SK-N-SH treated with all-trans-retinoic acid at 6 μM for 48 hours (cell line): ENCODE measurements at regions not wholly inside any gene's neighbourhood (a gene's known extent, or its start where the extent isn't known, plus 50 kb on each side); places are given as distances from the start of the nearest gene placed in this dataset.
A peak's percentile ranks its signal among the peaks of the same experiment; 100 is the strongest.

Experiments
- ATAC-seq: fragments of 200-7000 bp; cut with Tn5 transposase; 3 replicates; pipeline ENCODE4 v1.9.1; 2020; ENCODE audit warnings: mild to moderate bottlenecking, moderate library complexity
- ARNTL ChIP-seq: fragments of 450-650 bp; formaldehyde crosslinking; IDR thresholded peaks from 2 replicates; pipeline ENCODE4 v1.5.0; 2020; ENCODE audit warnings: low read depth, mild to moderate bottlenecking, moderate library complexity, borderline replicate concordance
- BACH2 ChIP-seq: fragments of 250-450 bp; sonication (Bioruptor Pico); IDR thresholded peaks from 2 replicates; pipeline ENCODE4 v1.9.0; 2021; ENCODE audit warnings: mild to moderate bottlenecking, borderline replicate concordance
- CSDC2 ChIP-seq: fragments of 250-450 bp; sonication (Bioruptor Pico); IDR thresholded peaks from 2 replicates; pipeline ENCODE4 v1.5.0; 2020; ENCODE audit warnings: mild to moderate bottlenecking, moderate library complexity
- ESRRG ChIP-seq: fragments of 250-450 bp; sonication (Bioruptor Pico); IDR thresholded peaks from 2 replicates; pipeline ENCODE4 v1.6.1; 2021; ENCODE audit warnings: mild to moderate bottlenecking
- GLIS3 ChIP-seq: fragments of 250-450 bp; sonication (Bioruptor Pico); IDR thresholded peaks from 2 replicates; pipeline ENCODE4 v1.5.0; 2020; ENCODE audit warnings: mild to moderate bottlenecking, moderate library complexity
- ISL1 ChIP-seq: fragments of 250-450 bp; sonication (Bioruptor Pico); IDR thresholded peaks from 2 replicates; pipeline ENCODE4 v2.1.2; 2022; ENCODE audit warnings: mild to moderate bottlenecking, moderate library complexity
- OSR1 ChIP-seq: fragments of 250-450 bp; sonication (Bioruptor Pico); IDR thresholded peaks from 2 replicates; pipeline ENCODE4 v1.8.0; 2022; ENCODE audit warnings: moderate library complexity, mild to moderate bottlenecking, inconsistent platforms
- PPARA ChIP-seq: fragments of 250-450 bp; sonication (Bioruptor Pico); IDR thresholded peaks from 2 replicates; pipeline ENCODE4 v1.5.0; 2020; ENCODE audit warnings: mild to moderate bottlenecking, borderline replicate concordance
- RARB ChIP-seq: fragments of 250-450 bp; sonication (Bioruptor Pico); IDR thresholded peaks from 2 replicates; pipeline ENCODE4 v1.8.0; 2021; ENCODE audit warnings: mild to moderate bottlenecking, moderate library complexity
- SNAI2 ChIP-seq: fragments of 250-450 bp; sonication (Bioruptor Pico); IDR thresholded peaks from 2 replicates; pipeline ENCODE4 v1.5.0; 2020; ENCODE audit warnings: mild to moderate bottlenecking, moderate library complexity
- TOX ChIP-seq: fragments of 250-450 bp; sonication (Bioruptor Pico); IDR thresholded peaks from 2 replicates; pipeline ENCODE4 v1.8.0; 2021; ENCODE audit warnings: mild to moderate bottlenecking, moderate library complexity, borderline replicate concordance
- ZC3H10 ChIP-seq: fragments of 250-450 bp; sonication (Bioruptor Pico); IDR thresholded peaks from 2 replicates; pipeline ENCODE4 v1.5.1; 2021; ENCODE audit warnings: mild to moderate bottlenecking, moderate library complexity
- ZFP3 ChIP-seq: fragments of 250-450 bp; sonication (Bioruptor Pico); IDR thresholded peaks from 2 replicates; pipeline ENCODE4 v1.5.0; 2020; ENCODE audit warnings: mild to moderate bottlenecking, moderate library complexity
- ZFP30 ChIP-seq: fragments of 450-650 bp; formaldehyde crosslinking; IDR thresholded peaks from 2 replicates; pipeline ENCODE4 v1.5.0; 2022; ENCODE audit warnings: mild to moderate bottlenecking, moderate library complexity
- ZNF565 ChIP-seq: fragments of 450-650 bp; formaldehyde crosslinking; conservative IDR thresholded peaks from 2 replicates; pipeline ENCODE4 v1.5.0; 2020; ENCODE audit warnings: low read depth, mild to moderate bottlenecking, moderate library complexity
- ZNF70 ChIP-seq: fragments of 450-650 bp; formaldehyde crosslinking; IDR thresholded peaks from 2 replicates; pipeline ENCODE4 v1.5.0; 2020; ENCODE audit warnings: mild to moderate bottlenecking, moderate library complexity
- ZNF8 ChIP-seq: fragments of 450-650 bp; formaldehyde crosslinking; IDR thresholded peaks from 2 replicates; pipeline ENCODE4 v1.5.0; 2020; ENCODE audit warnings: mild to moderate bottlenecking, moderate library complexity
- TF ChIP-seq, protein P1 (sequence below): fragments of 250-450 bp; sonication (Bioruptor Pico); IDR thresholded peaks from 2 replicates; pipeline ENCODE4 v1.5.0; 2020; ENCODE audit warnings: mild to moderate bottlenecking, moderate library complexity
- TF ChIP-seq, protein P2 (sequence below): fragments of 250-450 bp; sonication (Bioruptor Pico); IDR thresholded peaks from 2 replicates; pipeline ENCODE4 v1.8.0; 2020; ENCODE audit warnings: mild to moderate bottlenecking, moderate library complexity, borderline replicate concordance
- TF ChIP-seq, protein P3 (sequence below): fragments of 250-450 bp; sonication (Bioruptor Pico); IDR thresholded peaks from 2 replicates; pipeline ENCODE4 v1.8.0; 2021; ENCODE audit warnings: low read depth, mild to moderate bottlenecking, moderate library complexity, borderline replicate concordance
- TF ChIP-seq, protein P4 (sequence below): fragments of 250-450 bp; sonication (Bioruptor Pico); IDR thresholded peaks from 2 replicates; pipeline ENCODE4 v1.5.1; 2020; ENCODE audit warnings: low read depth, mild to moderate bottlenecking, moderate library complexity

DNA sequence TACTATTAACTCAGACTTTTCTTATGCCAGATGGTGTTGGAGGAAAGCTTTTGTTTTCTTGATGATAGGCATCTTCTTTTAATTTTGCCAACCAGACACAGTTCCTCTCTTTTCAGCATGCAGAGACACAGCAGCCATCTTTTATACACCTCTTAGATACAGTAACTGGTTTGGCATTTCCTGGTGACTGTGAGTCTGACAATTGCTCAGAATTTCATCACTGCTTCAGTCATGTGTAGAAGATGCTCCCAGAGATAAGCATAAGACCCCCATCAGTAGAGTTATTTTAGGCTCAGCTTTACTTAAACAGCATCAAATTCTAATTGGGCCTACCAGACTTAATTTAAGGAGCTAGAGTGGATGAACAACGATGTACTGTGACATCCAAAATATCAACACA, 779.0 kb downstream of the SQOR start:
- no peak for TF ChIP-seq ARNTL
- TF ChIP-seq, protein P1, sequence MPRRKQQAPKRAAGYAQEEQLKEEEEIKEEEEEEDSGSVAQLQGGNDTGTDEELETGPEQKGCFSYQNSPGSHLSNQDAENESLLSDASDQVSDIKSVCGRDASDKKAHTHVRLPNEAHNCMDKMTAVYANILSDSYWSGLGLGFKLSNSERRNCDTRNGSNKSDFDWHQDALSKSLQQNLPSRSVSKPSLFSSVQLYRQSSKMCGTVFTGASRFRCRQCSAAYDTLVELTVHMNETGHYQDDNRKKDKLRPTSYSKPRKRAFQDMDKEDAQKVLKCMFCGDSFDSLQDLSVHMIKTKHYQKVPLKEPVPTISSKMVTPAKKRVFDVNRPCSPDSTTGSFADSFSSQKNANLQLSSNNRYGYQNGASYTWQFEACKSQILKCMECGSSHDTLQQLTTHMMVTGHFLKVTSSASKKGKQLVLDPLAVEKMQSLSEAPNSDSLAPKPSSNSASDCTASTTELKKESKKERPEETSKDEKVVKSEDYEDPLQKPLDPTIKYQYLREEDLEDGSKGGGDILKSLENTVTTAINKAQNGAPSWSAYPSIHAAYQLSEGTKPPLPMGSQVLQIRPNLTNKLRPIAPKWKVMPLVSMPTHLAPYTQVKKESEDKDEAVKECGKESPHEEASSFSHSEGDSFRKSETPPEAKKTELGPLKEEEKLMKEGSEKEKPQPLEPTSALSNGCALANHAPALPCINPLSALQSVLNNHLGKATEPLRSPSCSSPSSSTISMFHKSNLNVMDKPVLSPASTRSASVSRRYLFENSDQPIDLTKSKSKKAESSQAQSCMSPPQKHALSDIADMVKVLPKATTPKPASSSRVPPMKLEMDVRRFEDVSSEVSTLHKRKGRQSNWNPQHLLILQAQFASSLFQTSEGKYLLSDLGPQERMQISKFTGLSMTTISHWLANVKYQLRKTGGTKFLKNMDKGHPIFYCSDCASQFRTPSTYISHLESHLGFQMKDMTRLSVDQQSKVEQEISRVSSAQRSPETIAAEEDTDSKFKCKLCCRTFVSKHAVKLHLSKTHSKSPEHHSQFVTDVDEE: no peak
- TF ChIP-seq ZFP3 (CRISPR knock-in tag): no peak
- no peak for TF ChIP-seq TOX (CRISPR knock-in tag)
- no peak for TF ChIP-seq RARB
- TF ChIP-seq ZNF70 (CRISPR knock-in tag): no peak
- no peak for TF ChIP-seq CSDC2 (CRISPR knock-in tag)
- TF ChIP-seq, protein P2, sequence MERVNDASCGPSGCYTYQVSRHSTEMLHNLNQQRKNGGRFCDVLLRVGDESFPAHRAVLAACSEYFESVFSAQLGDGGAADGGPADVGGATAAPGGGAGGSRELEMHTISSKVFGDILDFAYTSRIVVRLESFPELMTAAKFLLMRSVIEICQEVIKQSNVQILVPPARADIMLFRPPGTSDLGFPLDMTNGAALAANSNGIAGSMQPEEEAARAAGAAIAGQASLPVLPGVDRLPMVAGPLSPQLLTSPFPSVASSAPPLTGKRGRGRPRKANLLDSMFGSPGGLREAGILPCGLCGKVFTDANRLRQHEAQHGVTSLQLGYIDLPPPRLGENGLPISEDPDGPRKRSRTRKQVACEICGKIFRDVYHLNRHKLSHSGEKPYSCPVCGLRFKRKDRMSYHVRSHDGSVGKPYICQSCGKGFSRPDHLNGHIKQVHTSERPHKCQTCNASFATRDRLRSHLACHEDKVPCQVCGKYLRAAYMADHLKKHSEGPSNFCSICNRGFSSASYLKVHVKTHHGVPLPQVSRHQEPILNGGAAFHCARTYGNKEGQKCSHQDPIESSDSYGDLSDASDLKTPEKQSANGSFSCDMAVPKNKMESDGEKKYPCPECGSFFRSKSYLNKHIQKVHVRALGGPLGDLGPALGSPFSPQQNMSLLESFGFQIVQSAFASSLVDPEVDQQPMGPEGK: no peak
- no peak for TF ChIP-seq BACH2 (CRISPR knock-in tag)
- TF ChIP-seq ZC3H10 (CRISPR knock-in tag): no peak
- TF ChIP-seq GLIS3 (CRISPR knock-in tag): no peak
- TF ChIP-seq ZNF8 (CRISPR knock-in tag): no peak
- no peak for TF ChIP-seq PPARA (CRISPR knock-in tag)
- TF ChIP-seq, all 23 proteins: peak for 0
- ATAC-seq: no peak

DNA sequence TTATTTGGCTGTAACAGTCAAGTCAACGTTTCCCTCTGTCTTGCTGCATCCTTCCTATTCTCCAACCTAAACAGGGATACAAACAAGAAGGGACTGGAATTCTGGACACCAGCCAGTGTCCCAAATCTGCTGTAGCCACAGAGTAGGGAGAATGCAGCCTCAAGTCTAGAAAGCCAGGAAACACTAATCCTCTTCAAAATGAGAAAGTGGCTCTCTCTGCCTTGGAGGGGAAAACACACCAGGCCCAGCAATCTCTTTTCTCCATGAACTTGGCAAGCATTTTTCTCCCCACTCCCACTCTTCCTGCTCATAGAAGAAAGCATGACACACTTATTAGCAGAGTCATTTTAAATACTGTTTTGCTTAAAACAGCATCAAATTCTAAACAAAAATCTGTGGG, 781.7 kb downstream of the SQOR start:
- TF ChIP-seq, protein P3, sequence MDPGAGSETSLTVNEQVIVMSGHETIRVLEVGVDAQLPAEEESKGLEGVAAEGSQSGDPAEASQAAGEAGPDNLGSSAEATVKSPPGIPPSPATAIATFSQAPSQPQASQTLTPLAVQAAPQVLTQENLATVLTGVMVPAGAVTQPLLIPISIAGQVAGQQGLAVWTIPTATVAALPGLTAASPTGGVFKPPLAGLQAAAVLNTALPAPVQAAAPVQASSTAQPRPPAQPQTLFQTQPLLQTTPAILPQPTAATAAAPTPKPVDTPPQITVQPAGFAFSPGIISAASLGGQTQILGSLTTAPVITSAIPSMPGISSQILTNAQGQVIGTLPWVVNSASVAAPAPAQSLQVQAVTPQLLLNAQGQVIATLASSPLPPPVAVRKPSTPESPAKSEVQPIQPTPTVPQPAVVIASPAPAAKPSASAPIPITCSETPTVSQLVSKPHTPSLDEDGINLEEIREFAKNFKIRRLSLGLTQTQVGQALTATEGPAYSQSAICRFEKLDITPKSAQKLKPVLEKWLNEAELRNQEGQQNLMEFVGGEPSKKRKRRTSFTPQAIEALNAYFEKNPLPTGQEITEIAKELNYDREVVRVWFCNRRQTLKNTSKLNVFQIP (CRISPR knock-in tag): no peak
- no peak for TF ChIP-seq RARB
- ATAC-seq: no peak

DNA sequence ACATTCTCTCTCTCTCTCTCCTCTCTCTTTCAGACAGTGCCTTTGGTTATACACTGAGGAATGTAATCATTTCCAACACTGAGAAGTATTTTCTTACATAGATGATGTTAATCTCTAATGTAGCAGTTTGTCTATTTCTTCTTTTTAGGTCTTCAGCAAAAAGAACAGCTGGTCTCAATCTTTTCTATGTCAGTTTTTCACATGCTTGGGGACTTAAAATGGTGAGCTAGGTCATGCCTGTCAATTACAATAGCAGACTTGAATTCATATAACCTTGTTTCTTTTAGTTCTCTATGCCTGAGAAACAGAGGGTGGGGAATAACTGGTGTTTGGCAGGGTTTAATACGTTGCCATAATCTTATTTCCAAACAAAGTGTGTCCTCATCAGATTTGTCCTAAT, 786.2 kb downstream of the SQOR start:
- no peak for ATAC-seq

DNA sequence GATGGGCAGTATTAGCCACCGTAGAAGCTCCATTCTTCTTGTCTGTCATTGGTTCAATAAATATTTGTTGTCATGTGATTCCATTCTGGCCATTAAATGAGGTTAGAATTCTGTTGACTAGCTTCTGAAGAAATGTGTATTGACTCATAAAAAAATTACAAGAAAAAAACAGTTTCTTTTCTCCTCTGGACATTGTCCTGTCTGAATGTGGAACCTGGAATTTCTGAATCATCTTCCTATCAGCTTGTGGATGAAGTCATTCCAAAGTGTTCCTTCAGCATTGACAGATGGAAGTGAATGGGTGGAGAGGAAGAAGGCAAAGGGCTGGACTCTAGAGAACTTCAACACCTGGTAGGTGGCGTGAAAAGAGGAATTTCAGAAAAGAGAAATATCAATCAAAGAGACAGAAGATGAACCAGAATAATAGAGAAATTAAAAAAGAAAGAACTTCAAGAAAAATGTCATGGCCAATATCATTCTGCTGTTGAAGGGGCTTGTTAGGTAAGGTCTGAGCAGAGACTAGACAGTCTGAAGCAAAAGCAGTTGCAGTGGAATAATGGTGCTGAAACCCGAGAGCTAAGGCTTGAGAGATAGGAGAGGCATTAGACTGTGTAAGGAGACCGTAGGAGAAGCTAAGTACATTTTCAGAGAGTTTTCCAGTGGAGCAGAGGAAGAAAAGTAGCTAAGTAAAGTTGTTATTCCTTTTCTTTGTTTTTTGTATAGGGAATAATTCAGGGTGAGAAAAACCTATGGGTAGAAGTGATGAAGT, 806.6 kb downstream of the SQOR start:
- no peak for TF ChIP-seq ESRRG (CRISPR knock-in tag)
- peak; percentile 55 for TF ChIP-seq ISL1
- no peak for TF ChIP-seq BACH2 (CRISPR knock-in tag)
- no peak for TF ChIP-seq GLIS3 (CRISPR knock-in tag)
- TF ChIP-seq, protein P1: no peak
- TF ChIP-seq OSR1: no peak
- TF ChIP-seq, protein P2: no peak
- no peak for TF ChIP-seq ZNF8 (CRISPR knock-in tag)
- TF ChIP-seq, protein P4, sequence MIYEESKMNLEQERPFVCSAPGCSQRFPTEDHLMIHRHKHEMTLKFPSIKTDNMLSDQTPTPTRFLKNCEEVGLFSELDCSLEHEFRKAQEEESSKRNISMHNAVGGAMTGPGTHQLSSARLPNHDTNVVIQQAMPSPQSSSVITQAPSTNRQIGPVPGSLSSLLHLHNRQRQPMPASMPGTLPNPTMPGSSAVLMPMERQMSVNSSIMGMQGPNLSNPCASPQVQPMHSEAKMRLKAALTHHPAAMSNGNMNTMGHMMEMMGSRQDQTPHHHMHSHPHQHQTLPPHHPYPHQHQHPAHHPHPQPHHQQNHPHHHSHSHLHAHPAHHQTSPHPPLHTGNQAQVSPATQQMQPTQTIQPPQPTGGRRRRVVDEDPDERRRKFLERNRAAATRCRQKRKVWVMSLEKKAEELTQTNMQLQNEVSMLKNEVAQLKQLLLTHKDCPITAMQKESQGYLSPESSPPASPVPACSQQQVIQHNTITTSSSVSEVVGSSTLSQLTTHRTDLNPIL (CRISPR knock-in tag): peak; percentile 75; the same call in 1 of the 2 replicates
- TF ChIP-seq SNAI2 (CRISPR knock-in tag): no peak
- no peak for TF ChIP-seq ARNTL
- TF ChIP-seq, protein P3 (CRISPR knock-in tag): no peak
- no peak for TF ChIP-seq ZFP30 (CRISPR knock-in tag)
- ATAC-seq: no peak

More for the DNA sequence above, 786.2 kb downstream of the SQOR start:
- TF ChIP-seq ZNF565 (CRISPR knock-in tag) (no peak), TOX (CRISPR knock-in tag) (no peak), BACH2 (CRISPR knock-in tag) (no peak), ZNF8 (CRISPR knock-in tag) (no peak), ISL1 (no peak)
- TF ChIP-seq, all 23 proteins: peak for 0
